Fibroblast of mammary gland (primary cell): ENCODE measurements at regions not wholly inside any gene's neighbourhood (a gene's known extent, or its start where the extent isn't known, plus 50 kb on each side); places are given as distances from the start of the nearest gene placed in this dataset.

Experiments
- DNase-seq: peaks from one replicate; pipeline ENCODE4 v3.0.0-alpha.2; 2010; ENCODE audit warnings: low read depth
- H3K4me3 ChIP-seq: 2 replicates; pipeline ENCODE4 v1.5.1; 2011; ENCODE audit warnings: low read depth, mild to moderate bottlenecking, low read length, moderate library complexity; ENCODE audit not compliant: control insufficient read depth
- TF ChIP-seq, protein P1 (sequence below): conservative IDR thresholded peaks from 2 replicates; pipeline ENCODE4 v1.5.1; 2011; ENCODE audit warnings: low read depth, low read length, inconsistent platforms; ENCODE audit not compliant: control insufficient read depth, insufficient read depth

DNA sequence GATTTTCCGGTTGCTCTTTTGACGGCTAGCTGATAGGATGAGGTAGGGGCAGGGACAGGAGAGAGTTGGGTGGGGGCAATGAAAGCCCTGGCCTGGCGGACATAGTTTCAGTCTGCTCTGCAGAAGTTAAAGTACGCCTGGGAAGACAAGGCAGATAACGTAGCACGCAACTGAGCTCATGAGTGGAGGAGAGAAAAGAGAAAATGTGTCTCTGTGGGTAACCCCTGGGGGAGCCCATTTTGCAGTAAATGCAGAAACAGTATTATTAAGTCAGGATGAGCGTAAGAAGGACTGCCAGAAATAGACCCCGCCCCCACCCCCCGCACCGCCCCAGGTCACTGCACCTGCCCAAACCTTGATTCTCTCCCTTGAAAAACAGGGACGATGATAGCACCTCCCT, 51.7 kb upstream of the TARBP1 start:
- no peak for DNase-seq
- TF ChIP-seq, protein P1, sequence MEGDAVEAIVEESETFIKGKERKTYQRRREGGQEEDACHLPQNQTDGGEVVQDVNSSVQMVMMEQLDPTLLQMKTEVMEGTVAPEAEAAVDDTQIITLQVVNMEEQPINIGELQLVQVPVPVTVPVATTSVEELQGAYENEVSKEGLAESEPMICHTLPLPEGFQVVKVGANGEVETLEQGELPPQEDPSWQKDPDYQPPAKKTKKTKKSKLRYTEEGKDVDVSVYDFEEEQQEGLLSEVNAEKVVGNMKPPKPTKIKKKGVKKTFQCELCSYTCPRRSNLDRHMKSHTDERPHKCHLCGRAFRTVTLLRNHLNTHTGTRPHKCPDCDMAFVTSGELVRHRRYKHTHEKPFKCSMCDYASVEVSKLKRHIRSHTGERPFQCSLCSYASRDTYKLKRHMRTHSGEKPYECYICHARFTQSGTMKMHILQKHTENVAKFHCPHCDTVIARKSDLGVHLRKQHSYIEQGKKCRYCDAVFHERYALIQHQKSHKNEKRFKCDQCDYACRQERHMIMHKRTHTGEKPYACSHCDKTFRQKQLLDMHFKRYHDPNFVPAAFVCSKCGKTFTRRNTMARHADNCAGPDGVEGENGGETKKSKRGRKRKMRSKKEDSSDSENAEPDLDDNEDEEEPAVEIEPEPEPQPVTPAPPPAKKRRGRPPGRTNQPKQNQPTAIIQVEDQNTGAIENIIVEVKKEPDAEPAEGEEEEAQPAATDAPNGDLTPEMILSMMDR, result no peak
- H3K4me3 ChIP-seq, result no peak overlapping the region

DNA sequence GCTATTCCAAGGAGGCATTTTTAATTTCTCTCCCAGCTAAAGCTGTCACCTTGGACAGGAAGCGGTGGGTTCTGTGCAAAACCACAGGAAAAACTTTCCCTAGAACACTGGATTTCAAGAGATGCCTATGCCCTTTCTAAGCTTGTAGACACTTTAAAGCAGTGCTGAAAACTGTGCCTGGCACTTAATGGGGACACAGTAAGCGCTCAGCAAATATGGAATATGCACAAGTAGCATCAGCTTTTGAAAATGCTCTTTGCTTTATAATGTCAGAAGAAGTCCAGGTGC, 50.9 kb upstream of the TARBP1 start:
- TF ChIP-seq, protein P1, result no peak
- H3K4me3 ChIP-seq, result no peak overlapping the region
- no peak for DNase-seq

DNA sequence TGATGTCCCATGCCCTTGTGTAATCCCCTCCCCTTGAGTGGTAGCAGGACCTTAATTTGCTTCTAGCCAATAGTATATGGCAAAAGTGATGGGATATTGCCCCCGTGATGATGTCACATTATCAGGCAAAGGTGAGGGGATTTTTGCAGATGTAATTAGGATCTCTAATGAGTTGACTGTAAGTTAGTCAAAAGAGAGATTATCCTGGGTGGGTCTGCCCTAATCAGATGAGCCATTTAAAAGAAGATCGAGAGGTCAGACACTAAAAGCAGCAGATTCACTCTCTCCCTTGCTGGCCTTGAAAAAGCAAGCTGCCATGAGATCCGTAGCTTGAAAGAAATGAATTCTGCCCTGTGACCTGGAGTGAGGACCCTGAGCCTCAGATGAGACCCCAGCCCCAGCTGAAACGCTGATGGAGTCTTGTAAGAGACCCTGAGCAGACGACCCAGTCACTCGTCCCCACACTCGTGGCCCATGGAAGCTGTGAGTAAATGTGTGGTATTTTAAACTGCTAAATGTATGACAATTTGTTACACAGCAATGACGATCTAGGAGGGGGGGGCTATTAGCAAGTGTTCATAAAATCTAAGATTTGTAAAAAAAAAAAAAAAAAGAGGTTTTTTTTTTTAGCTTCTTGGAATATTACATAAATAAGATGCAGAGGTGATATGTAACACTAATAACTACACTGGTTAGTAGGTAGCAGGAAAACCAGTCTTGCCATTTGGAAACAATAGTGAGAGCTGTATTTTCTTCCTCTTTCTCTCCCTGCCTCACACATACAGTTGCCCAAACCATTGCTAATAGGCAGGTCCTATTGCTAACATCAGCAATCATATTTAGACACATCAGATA, 50.3 kb upstream of the TARBP1 start:
- DNase-seq, result no peak
- TF ChIP-seq, protein P1, result no peak
- H3K4me3 ChIP-seq, result no peak overlapping the region
